ENCODE measurements at regions not wholly inside any gene's neighbourhood (a gene's known extent, or its start where the extent isn't known, plus 50 kb on each side); places are given as distances from the start of the nearest gene placed in this dataset.

DNA sequence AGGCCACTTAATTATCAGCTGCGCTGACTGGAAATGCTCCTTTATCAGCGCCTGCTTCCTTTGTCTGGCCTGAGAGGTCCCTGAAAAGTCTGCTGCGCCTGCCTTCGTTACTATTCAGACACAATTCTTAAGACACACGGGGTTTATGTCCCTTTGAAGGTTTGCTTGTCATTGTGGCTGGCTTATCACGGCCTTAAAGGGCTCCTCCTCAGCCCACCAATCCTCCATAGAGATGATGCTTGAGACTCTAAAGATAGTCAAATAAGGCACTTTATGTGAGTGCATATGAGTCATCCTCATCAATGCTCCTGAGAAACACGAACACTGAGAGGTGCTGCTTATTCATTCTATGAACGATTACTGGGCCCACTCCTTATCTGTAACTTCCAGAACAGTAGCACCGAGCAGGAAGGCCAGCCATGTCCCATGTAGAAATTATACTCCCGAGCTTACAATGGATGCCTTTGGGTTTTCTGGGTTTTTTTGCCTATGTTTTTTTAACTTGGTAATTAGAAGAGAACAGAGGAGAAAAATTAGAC is 1268.2 kb upstream of the TMEM132C start:
- TF ChIP-seq ZFX (IDR thresholded peaks at IDR 0.05): no peak
- TF ChIP-seq, protein P1, sequence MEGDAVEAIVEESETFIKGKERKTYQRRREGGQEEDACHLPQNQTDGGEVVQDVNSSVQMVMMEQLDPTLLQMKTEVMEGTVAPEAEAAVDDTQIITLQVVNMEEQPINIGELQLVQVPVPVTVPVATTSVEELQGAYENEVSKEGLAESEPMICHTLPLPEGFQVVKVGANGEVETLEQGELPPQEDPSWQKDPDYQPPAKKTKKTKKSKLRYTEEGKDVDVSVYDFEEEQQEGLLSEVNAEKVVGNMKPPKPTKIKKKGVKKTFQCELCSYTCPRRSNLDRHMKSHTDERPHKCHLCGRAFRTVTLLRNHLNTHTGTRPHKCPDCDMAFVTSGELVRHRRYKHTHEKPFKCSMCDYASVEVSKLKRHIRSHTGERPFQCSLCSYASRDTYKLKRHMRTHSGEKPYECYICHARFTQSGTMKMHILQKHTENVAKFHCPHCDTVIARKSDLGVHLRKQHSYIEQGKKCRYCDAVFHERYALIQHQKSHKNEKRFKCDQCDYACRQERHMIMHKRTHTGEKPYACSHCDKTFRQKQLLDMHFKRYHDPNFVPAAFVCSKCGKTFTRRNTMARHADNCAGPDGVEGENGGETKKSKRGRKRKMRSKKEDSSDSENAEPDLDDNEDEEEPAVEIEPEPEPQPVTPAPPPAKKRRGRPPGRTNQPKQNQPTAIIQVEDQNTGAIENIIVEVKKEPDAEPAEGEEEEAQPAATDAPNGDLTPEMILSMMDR (conservative IDR thresholded peaks at IDR 0.05): no peak
- H3K27ac ChIP-seq: no peak overlapping the region

DNA sequence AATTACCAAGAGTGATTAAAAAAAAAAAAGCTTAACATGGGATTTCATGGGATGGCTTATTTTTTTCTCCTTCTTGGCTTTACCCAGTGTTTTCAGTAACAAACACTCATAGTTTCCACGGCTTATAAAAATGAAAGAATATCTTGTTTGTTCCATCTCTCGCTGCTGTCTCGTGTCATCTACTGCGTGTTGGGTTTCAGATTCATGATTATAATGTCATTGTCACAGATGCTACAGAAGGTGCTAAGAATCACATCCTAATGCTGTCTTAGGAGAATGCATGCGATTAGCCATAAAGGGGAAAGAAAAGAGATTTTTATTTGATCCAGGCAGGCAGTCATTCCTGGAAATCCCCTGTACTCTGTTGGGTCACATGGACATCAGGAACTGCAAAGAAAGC is 1267.6 kb upstream of the TMEM132C start:
- no peak overlapping the region for H3K27ac ChIP-seq
- TF ChIP-seq ZFX (IDR thresholded peaks at IDR 0.05): no peak
- TF ChIP-seq, protein P1 (conservative IDR thresholded peaks at IDR 0.05): no peak

DNA sequence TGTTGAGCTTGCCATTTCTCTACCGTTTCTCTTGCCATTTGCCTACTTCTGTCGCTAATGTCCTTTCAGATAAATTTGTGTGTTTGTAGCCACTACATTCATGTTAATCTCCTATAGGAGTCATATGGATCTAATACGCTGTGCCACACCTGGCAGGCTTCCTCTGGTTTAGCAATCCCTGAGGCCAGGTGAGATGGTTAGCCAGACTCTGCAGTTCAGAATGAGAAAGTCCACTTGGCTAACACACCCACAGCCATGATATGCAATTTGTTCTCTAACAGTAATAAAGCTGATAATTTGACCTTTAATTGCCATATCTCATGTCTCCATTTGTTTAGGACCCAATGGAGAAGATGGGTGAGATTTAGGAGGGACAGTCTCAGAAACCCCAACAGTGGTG is 1261.6 kb upstream of the TMEM132C start:
- no peak for TF ChIP-seq ZFX (IDR thresholded peaks at IDR 0.05)
- H3K27ac ChIP-seq: no peak overlapping the region

DNA sequence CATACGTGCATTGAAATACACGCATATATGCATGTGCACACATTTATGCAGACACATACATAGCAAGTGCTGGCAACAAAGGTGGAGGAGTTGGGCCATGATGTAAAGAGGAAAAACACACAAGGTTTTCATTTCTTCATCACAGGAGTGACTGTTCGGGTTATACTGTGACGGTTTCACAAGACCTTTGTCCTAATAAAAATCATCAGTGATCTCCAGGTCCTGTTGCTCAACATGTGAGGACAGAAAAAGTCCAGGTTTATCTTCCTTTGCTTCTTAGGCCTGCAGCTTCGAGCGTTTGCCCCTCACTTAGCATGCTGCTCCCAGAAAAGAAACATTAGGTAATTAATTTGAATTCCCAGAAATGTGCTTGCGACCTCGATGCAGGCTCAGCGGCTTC is 1260.0 kb upstream of the TMEM132C start:
- TF ChIP-seq ZFX (IDR thresholded peaks at IDR 0.05): no peak
- TF ChIP-seq, protein P1 (conservative IDR thresholded peaks at IDR 0.05): no peak
- no peak overlapping the region for H3K27ac ChIP-seq

DNA sequence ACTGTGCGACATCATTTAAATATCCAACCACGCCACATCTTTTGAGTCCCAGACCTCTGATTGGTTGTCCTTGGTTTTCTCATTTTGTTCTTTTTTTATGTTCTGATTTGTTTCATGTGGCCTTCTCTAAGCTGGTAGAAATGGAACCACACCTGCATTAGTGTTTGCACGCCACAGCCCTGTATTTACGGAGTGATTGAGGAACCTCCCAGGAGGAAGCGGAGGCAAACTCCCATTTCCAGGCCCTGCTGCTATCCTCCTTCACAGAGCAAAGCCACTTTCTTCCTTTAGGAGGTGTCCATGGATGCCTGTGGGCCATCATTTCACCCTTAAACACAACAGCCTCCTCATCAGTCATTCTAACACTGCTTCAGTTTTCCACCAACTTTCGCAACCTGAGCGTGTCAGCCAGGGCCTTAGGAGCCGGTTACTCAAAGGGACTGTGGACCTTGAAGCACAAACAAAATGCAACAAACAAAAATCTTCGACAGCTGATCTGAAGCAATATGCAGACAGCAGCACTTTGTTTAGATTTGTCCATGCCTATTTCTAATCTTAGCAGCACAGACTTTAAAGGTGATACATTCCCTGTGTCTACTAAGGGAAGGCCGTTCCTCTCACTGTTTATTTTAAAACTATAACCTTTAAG is 1258.1 kb upstream of the TMEM132C start:
- H3K27ac ChIP-seq: no peak overlapping the region
- no peak for TF ChIP-seq ZFX (IDR thresholded peaks at IDR 0.05)
- TF ChIP-seq, protein P1 (conservative IDR thresholded peaks at IDR 0.05): no peak

DNA sequence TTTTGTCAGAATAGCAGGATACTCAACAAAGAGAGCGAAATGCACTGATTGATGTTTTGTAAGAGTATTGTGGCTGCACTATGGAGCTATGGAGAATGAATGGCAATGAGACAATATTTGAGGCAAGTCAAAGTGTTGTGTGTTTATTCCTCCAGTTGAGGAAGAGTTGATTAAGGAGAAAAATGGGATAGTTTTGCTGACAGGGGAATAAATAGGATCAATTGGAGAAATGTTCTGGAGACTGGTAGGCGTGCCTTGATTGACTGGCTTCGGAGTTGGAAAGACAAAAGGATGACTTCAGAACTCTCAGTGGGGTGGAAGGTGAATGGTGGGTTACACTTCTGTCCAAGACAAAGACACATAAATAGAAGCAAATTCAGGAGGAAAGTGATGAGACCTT is 1254.9 kb upstream of the TMEM132C start:
- H3K27ac ChIP-seq: no peak overlapping the region
- TF ChIP-seq ZFX (IDR thresholded peaks at IDR 0.05): no peak
- TF ChIP-seq, protein P1 (conservative IDR thresholded peaks at IDR 0.05): no peak

DNA sequence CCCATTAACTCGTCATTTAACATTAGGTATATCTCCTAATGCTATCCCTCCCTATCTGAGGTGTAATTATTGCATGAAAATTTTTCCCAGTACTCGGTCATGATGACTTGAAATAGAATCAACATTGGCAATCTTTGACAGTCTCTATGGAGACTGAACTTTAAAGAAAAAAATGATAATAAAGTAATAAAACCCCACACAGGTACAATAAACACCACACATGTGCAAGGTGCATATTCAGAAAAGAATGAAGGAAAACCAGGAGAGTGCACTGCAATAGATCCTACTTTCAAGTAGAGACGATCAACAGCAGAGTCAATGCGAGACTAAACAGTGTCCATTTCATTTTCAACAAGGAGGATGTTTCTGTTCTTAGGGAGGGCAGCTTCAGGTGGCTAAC is 1253.8 kb upstream of the TMEM132C start:
- TF ChIP-seq ZFX (IDR thresholded peaks at IDR 0.05): no peak
- TF ChIP-seq, protein P1 (conservative IDR thresholded peaks at IDR 0.05): no peak
- no peak overlapping the region for H3K27ac ChIP-seq

DNA sequence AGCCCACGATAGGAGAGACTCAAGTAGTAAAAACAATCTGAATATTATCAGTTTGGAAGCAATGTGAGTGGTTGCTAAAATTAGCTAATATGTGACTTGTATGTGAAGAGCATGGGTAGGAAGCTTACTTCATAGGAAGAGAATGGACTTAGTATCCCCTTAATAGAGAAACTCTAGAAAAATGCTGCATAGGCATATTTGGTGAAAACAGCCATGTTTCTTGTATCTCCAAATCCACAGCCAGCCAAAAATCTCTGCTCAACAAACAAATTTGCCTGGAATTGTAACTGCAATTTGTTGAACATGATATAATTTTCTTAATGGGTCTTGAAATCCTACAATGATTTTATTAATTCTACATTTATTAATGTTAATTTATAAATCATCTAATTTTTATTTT is 1252.9 kb upstream of the TMEM132C start:
- TF ChIP-seq, protein P1 (conservative IDR thresholded peaks at IDR 0.05): no peak
- no peak for TF ChIP-seq ZFX (IDR thresholded peaks at IDR 0.05)
- no peak overlapping the region for H3K27ac ChIP-seq
